H1 (cell line): ENCODE measurements at regions not wholly inside any gene's neighbourhood (a gene's known extent, or its start where the extent isn't known, plus 50 kb on each side); places are given as distances from the start of the nearest gene placed in this dataset.

Experiments used
- CTCF ChIA-PET: fragments of 300-600 bp; sonication (Branson Sonifier 250); formaldehyde crosslinking; loops from one replicate; lab custom pipeline; 2021; ENCODE audit not compliant: partially characterized antibody; lab: Charles Lee
- POLR2A ChIA-PET: fragments of 300-600 bp; sonication (Branson Sonifier 250); formaldehyde crosslinking; loops from one replicate; lab custom pipeline; 2021; ENCODE audit warnings: inconsistent platforms; ENCODE audit not compliant: partially characterized antibody; lab: Charles Lee
- DNase-seq, 2 experiments: peaks; one replicate each; pipeline versions ENCODE4 v3.0.0 to v3.0.0-alpha.2; 2010 to 2022; ENCODE audit warnings: low spot score in 2 of 2, low read depth in 1 of 2, mixed read lengths in 1 of 2
- FAIRE-seq: peaks from 2 replicates; lab custom pipeline; 2011; peaks lifted over from hg19 to GRCh38; lab: Jason Lieb, UNC
- H2AFZ ChIP-seq: 2 replicates; pipeline ENCODE4 v1.8.1; 2012; ENCODE audit warnings: low read length, inconsistent platforms
- H2AK5ac ChIP-seq: 2 replicates; pipeline ENCODE4 v1.6.1; 2013; ENCODE audit warnings: low read depth, low read length
- H2BK120ac ChIP-seq: replicated peaks from 2 replicates; pipeline ENCODE3; 2013; ENCODE audit warnings: low read depth, low read length, inconsistent platforms
- H2BK12ac ChIP-seq: 2 replicates; pipeline ENCODE4 v1.6.1; 2013; ENCODE audit warnings: low read depth, low read length
- H2BK15ac ChIP-seq: 2 replicates; pipeline ENCODE4 v1.6.1; 2013; ENCODE audit warnings: low read length
- H2BK20ac ChIP-seq: 2 replicates; pipeline ENCODE4 v1.6.1; 2013; ENCODE audit warnings: low read length
- H2BK5ac ChIP-seq: 2 replicates; pipeline ENCODE4 v1.6.1; 2013; ENCODE audit warnings: low read depth, low read length
- H3K14ac ChIP-seq: 2 replicates; pipeline ENCODE4 v1.6.1; 2013; ENCODE audit warnings: inconsistent platforms; ENCODE audit not compliant: insufficient read length
- H3K18ac ChIP-seq: 2 replicates; pipeline ENCODE4 v1.6.1; 2013; ENCODE audit warnings: low read length; ENCODE audit errors: extremely low read depth
- H3K23ac ChIP-seq: 2 replicates; pipeline ENCODE4 v1.6.1; 2013; ENCODE audit warnings: inconsistent platforms; ENCODE audit not compliant: insufficient read length
- H3K23me2 ChIP-seq: 2 replicates; pipeline ENCODE4 v1.6.1; 2013; ENCODE audit warnings: low read depth, low read length
- H3K27ac ChIP-seq: 2 replicates; pipeline ENCODE4 v1.6.1; 2011; ENCODE audit warnings: low read depth, low read length, inconsistent platforms
- H3K27me3 ChIP-seq, 4 experiments: replicated peaks in 1 of 4; 1 replicate in 1 of 4; 2 replicates in 3 of 4; pipeline versions ENCODE4 v1.6.1 to v1.8.1; 2011 to 2013; ENCODE audit warnings: low read length in 3 of 4, mild to moderate bottlenecking in 3 of 4, inconsistent platforms in 2 of 4, mixed read lengths in 2 of 4, moderate library complexity in 1 of 4; ENCODE audit not compliant: control insufficient read depth in 3 of 4, insufficient read depth in 3 of 4; ENCODE audit errors: extremely low read depth in 1 of 4
- H3K36me3 ChIP-seq, 4 experiments: 2 replicates each; pipeline versions ENCODE4 v1.6.1 to v1.8.1; 2011 to 2013; ENCODE audit warnings: mild to moderate bottlenecking in 4 of 4, low read length in 3 of 4, moderate library complexity in 2 of 4, control low read depth in 1 of 4, inconsistent platforms in 1 of 4; ENCODE audit not compliant: insufficient read depth in 4 of 4, control insufficient read depth in 2 of 4
- H3K4ac ChIP-seq: replicated peaks from 2 replicates; pipeline ENCODE3; 2013; ENCODE audit warnings: low read length, low read depth, mixed read lengths, inconsistent platforms; ENCODE audit not compliant: insufficient read length
- H3K4me1 ChIP-seq, 4 experiments: replicated peaks in 1 of 4; 1 replicate in 1 of 4; 2 replicates in 3 of 4; pipeline versions ENCODE4 v1.6.1 to v1.8.1; 2011 to 2013; ENCODE audit warnings: low read length in 3 of 4, inconsistent platforms in 2 of 4, mixed read lengths in 1 of 4; ENCODE audit not compliant: insufficient read depth in 4 of 4, control insufficient read depth in 3 of 4
- H3K4me2 ChIP-seq, 2 experiments: 2 replicates each; pipeline versions ENCODE4 v1.6.1 to v1.8.1; 2011 to 2013; ENCODE audit warnings: low read depth in 2 of 2, low read length in 2 of 2, control low read depth in 1 of 2, inconsistent platforms in 1 of 2, mild to moderate bottlenecking in 1 of 2; ENCODE audit not compliant: insufficient read depth in 1 of 2
- H3K4me3 ChIP-seq, 4 experiments: fragments of 200-600, 300-600 bp in 1 of 4; sonication (generic), shearing (Covaris generic), sonication (Bioruptor Twin) in 1 of 4; 2 replicates each; pipeline versions ENCODE4 v1.5.1 to v1.8.1; 2011 to 2016; ENCODE audit warnings: low read length in 4 of 4, low read depth in 3 of 4, control low read depth in 2 of 4, inconsistent platforms in 2 of 4, mild to moderate bottlenecking in 2 of 4, mixed read lengths in 1 of 4, moderate library complexity in 1 of 4; ENCODE audit not compliant: insufficient read depth in 2 of 4; ENCODE audit errors: extremely low read depth in 1 of 4
- H3K56ac ChIP-seq: replicated peaks from 2 replicates; pipeline ENCODE3; 2013; ENCODE audit warnings: low read depth, mild to moderate bottlenecking, mixed read lengths, low read length, inconsistent platforms; ENCODE audit not compliant: insufficient read length
- H3K79me1 ChIP-seq: 2 replicates; pipeline ENCODE4 v1.6.1; 2013; ENCODE audit warnings: low read depth, low read length, control low read depth
- H3K79me2 ChIP-seq, 2 experiments: 2 replicates each; pipeline versions ENCODE4 v1.6.1 to v1.8.1; 2012 to 2013; ENCODE audit warnings: low read length in 2 of 2, mild to moderate bottlenecking in 2 of 2, inconsistent platforms in 1 of 2; ENCODE audit not compliant: insufficient read depth in 2 of 2, control insufficient read depth in 1 of 2
- H3K9ac ChIP-seq, 4 experiments: replicated peaks in 1 of 4; 1 replicate in 1 of 4; 2 replicates in 3 of 4; pipeline versions ENCODE4 v1.6.1 to v1.8.1; 2011 to 2013; ENCODE audit warnings: low read depth in 3 of 4, low read length in 3 of 4, control low read depth in 2 of 4, mild to moderate bottlenecking in 2 of 4, moderate library complexity in 2 of 4, inconsistent platforms in 1 of 4; ENCODE audit errors: extremely low read depth in 1 of 4
- H3K9me3 ChIP-seq, 2 experiments: 2 replicates each; pipeline versions ENCODE4 v1.6.1 to v1.8.1; 2012 to 2013; ENCODE audit warnings: mild to moderate bottlenecking in 2 of 2, moderate library complexity in 2 of 2, control low read depth in 1 of 2, inconsistent platforms in 1 of 2, low read depth in 1 of 2, low read length in 1 of 2, mixed read lengths in 1 of 2; ENCODE audit not compliant: insufficient read depth in 2 of 2
- H4K20me1 ChIP-seq, 2 experiments: replicated peaks in 1 of 2; 2 replicates each; pipeline versions ENCODE3 to v1.8.1; 2011 to 2013; ENCODE audit warnings: inconsistent platforms in 2 of 2, low read length in 2 of 2, mild to moderate bottlenecking in 1 of 2; ENCODE audit not compliant: insufficient read depth in 2 of 2, control insufficient read depth in 1 of 2
- H4K5ac ChIP-seq: 2 replicates; pipeline ENCODE4 v1.6.1; 2013; ENCODE audit warnings: low read length, low read depth, mixed read lengths, inconsistent platforms; ENCODE audit not compliant: insufficient read length
- H4K8ac ChIP-seq: 2 replicates; pipeline ENCODE4 v1.8.0; 2013; ENCODE audit warnings: mild to moderate bottlenecking, moderate library complexity, low read length, inconsistent platforms; ENCODE audit not compliant: insufficient read depth; ENCODE audit errors: extremely low read depth
- H4K91ac ChIP-seq: replicated peaks from 2 replicates; pipeline ENCODE3; 2013; ENCODE audit warnings: low read length, mixed read lengths, inconsistent platforms; ENCODE audit not compliant: insufficient read length
- BRCA1 ChIP-seq: IDR thresholded peaks from 2 replicates; pipeline ENCODE4 v1.6.1; 2012; ENCODE audit warnings: low read depth, low read length, improper control_type of control experiment
- CEBPB ChIP-seq: IDR thresholded peaks from 2 replicates; pipeline ENCODE4 v1.6.1; 2012; ENCODE audit warnings: low read depth, low read length
- CHD1 ChIP-seq: IDR thresholded peaks from 2 replicates; pipeline ENCODE4 v1.6.1; 2012; ENCODE audit warnings: low read depth, low read length, improper control_type of control experiment
- CHD2 ChIP-seq: IDR thresholded peaks from 2 replicates; pipeline ENCODE4 v1.6.1; 2012; ENCODE audit warnings: low read length, improper control_type of control experiment
- EGR1 ChIP-seq: IDR thresholded peaks from 2 replicates; pipeline ENCODE4 v1.6.1; 2011; ENCODE audit warnings: low read depth, low read length, borderline replicate concordance
- EP300 ChIP-seq, 2 experiments: IDR thresholded peaks; 1 replicate in 1 of 2; 2 replicates in 1 of 2; pipeline ENCODE4 v1.6.1; 2011 to 2012; ENCODE audit warnings: low read depth in 2 of 2, low read length in 2 of 2, mild to moderate bottlenecking in 2 of 2, borderline replicate concordance in 1 of 2, inconsistent platforms in 1 of 2, moderate library complexity in 1 of 2
- GTF2F1 ChIP-seq: IDR thresholded peaks from 2 replicates; pipeline ENCODE4 v1.6.1; 2012; ENCODE audit warnings: low read depth, low read length, improper control_type of control experiment, borderline replicate concordance
- HDAC6 ChIP-seq: IDR thresholded peaks from one replicate; pipeline ENCODE4 v1.7.1; 2012; ENCODE audit warnings: low read depth, mild to moderate bottlenecking, inconsistent platforms, low read length, moderate library complexity
- KDM4A ChIP-seq: IDR thresholded peaks from one replicate; pipeline ENCODE4 v1.7.1; 2012; ENCODE audit warnings: low read depth, mild to moderate bottlenecking, moderate library complexity, low read length, inconsistent platforms; ENCODE audit not compliant: severe bottlenecking
- POU5F1 ChIP-seq: IDR thresholded peaks from 2 replicates; pipeline ENCODE4 v1.6.1; 2011; ENCODE audit warnings: low read depth, mild to moderate bottlenecking, low read length, moderate library complexity
- RAD21 ChIP-seq, 2 experiments: IDR thresholded peaks in 1 of 2; conservative IDR thresholded peaks in 1 of 2; 2 replicates each; pipeline ENCODE4 v1.6.1; 2011; ENCODE audit warnings: low read depth in 2 of 2, low read length in 2 of 2, improper control_type of control experiment in 1 of 2, inconsistent platforms in 1 of 2, mild to moderate bottlenecking in 1 of 2, moderate library complexity in 1 of 2
- RXRA ChIP-seq: IDR thresholded peaks from 2 replicates; pipeline ENCODE4 v1.6.1; 2011; ENCODE audit warnings: low read depth, mild to moderate bottlenecking, low read length, moderate library complexity; ENCODE audit not compliant: insufficient read depth
- SP1 ChIP-seq: IDR thresholded peaks from 2 replicates; pipeline ENCODE4 v1.6.1; 2011; ENCODE audit warnings: low read depth, low read length
- TAF7 ChIP-seq: optimal IDR thresholded peaks from 2 replicates; pipeline ENCODE3; 2011; ENCODE audit warnings: low read depth, mild to moderate bottlenecking, inconsistent platforms, low read length, moderate library complexity, borderline replicate concordance
- TEAD4 ChIP-seq: IDR thresholded peaks from 2 replicates; pipeline ENCODE4 v1.6.1; 2012; ENCODE audit warnings: low read depth, low read length, inconsistent platforms, mixed read lengths
- ZNF274 ChIP-seq: IDR thresholded peaks from 2 replicates; pipeline ENCODE4 v1.7.0; 2012; ENCODE audit warnings: low read length, borderline replicate concordance; ENCODE audit errors: extremely low read depth
- WGBS, 2 experiments: shearing (Covaris generic) in 1 of 2; methylation state at CpG; one replicate each; pipeline versions ENCODE4 v1.1.6 to v1.1.7; 2013 to 2015; ENCODE audit warnings: low lambda C conversion rate in 2 of 2, mixed read lengths in 2 of 2, inconsistent platforms in 1 of 2, low coverage in 1 of 2, missing lambda C conversion rate in 1 of 2; ENCODE audit not compliant: insufficient replicate concordance in 2 of 2, insufficient coverage in 1 of 2, insufficient read length in 1 of 2; ENCODE audit errors: extremely low coverage in 1 of 2, missing lambda C conversion rate in 1 of 2; 5-methylcytosine and 5-hydroxymethylcytosine counted together

GRCh38 chr1:188735567-188735966 is 1742.1 kb downstream of the BRINP3 start:
- Histone ChIP-seq H3K23me2 (no peaks in the 10 kb centered on the region), H2BK20ac (no peak overlapping the region), H3K79me2 (no peaks in the 10 kb centered on the region), H3K27ac (no peak overlapping the region), H4K91ac (no peak overlapping the region), H2BK120ac (no peak overlapping the region), H3K23ac (no peak overlapping the region), H2BK15ac (no peak overlapping the region), H3K14ac (no peak overlapping the region), H4K20me1 (no peaks in the 10 kb centered on the region), H3K27me3 (no peaks in the 10 kb centered on the region), H2BK5ac (no peak overlapping the region), H3K18ac (no peak overlapping the region), H2AK5ac (no peak overlapping the region), H4K8ac (no peak overlapping the region), H3K36me3 (no peaks in the 10 kb centered on the region), H3K4me3 (no peak overlapping the region), H3K4me1 (no peaks in the 10 kb centered on the region), H3K79me1 (no peaks in the 10 kb centered on the region), H3K4me2 (no peak overlapping the region), H2BK12ac (no peak overlapping the region), H3K9ac (no peak overlapping the region), H3K4ac (no peak overlapping the region), H3K9me3 (no peaks in the 10 kb centered on the region), H3K56ac (no peak overlapping the region), H4K5ac (no peak overlapping the region), H2AFZ (no peak overlapping the region)
- DNase-seq (no peak), FAIRE-seq (peak; percentile 36)
- 87% methylated on average over 4 of the region's 4 CpGs; no CpG with 5 or more reads in 1 of the 2 experiments for WGBS, 2 experiments
- CTCF ChIA-PET: interaction anchor here (1.9 kb wide), 1 partner anchor 47 kb away, joined by 6 read pairs; no protein-coding TSS in a partner anchor
- POLR2A ChIA-PET: no interaction called here
- TF ChIP-seq SP1 (no peak), RAD21 (IDR thresholded peaks at IDR 0.05 in 1 of 2, conservative IDR thresholded peaks at IDR 0.05 in 1 of 2; ENCODE audit: low read depth in 2 of 2, low read length in 2 of 2) (peak; percentile 38 to 42; a peak in 3 of 4 replicates), EP300 (IDR thresholded peaks at IDR 0.05; ENCODE audit: borderline replicate concordance in 1 of 2, low read depth in 2 of 2, low read length in 2 of 2) (no peak), TEAD4 (no peak), HDAC6 (no peak), BRCA1 (no peak), TAF7 (no peak), ZNF274 (no peak), POU5F1 (no peak), CHD2 (no peak), RXRA (no peak), CEBPB (no peak), KDM4A (no peak), GTF2F1 (no peak), EGR1 (no peak), CHD1 (no peak)
